Stimulated activated CD4-positive, alpha-beta T cell treated with anti-CD3 and anti-CD28 coated beads, TNF-alpha, amount 100 ng/mL, for 24 hours (primary cell): ENCODE measurements at regions not wholly inside any gene's neighbourhood (a gene's known extent, or its start where the extent isn't known, plus 50 kb on each side); places are given as distances from the start of the nearest gene placed in this dataset.

Experiments used
- DNase-seq, 3 experiments: peaks; one replicate each; pipeline ENCODE4 v3.0.0-alpha.2; 2020; ENCODE audit warnings: low read depth in 3 of 3

- DNase-seq, result no peak
Measured at GRCh38 chr20:19928328-19929011, 88.7 kb upstream of the NAA20 start.

GRCh38 chr20:19929012-19929360, 88.2 kb upstream of the NAA20 start:
- no peak for DNase-seq

- no peak for DNase-seq
Measured at GRCh38 chr20:19929481-19930145, 87.5 kb upstream of the NAA20 start.

DNA sequence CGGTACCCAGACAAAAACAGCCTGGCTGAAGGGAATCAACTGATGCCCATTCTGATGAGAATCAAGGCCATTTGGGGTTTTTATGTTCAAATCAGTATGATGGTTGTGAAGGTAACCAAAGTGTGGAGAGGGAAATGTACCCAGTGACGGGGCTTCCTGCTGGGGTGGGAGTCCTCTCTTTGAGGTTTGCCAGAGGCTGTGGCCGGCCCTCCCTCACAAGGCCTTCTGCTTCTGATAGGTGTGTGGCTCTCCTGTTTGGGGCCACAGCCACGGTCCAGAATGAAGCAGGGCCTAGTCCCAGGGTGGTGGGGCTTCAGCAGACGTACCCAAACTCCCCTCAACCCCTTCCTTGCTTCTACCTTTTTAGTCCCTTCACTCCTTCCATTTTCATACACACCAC, 86.7 kb upstream of the NAA20 start:
- no peak for DNase-seq

DNA sequence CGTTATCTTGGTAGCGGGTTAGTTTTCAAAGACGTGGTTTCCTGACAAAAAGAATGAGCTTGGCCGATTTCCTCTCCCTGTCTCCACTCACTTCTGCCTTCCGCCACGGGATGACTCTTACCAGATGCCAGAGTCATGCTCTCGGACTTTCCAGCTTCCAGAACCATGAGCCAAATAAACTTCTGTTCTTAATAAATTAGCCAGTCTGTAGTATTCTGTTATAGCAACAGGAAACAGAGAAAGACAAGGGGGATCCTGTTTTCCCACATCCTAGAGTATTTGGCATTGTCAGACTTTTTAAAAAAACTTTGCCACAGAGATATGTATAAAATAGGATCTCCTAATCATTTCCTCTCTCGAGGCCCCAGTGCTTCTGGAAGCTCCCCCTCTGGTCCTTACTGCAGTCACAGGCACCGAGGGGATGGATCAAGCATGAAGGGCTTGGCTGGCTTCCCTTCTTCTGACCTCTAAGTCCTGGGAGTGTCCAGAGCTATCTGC, 84.9 kb upstream of the NAA20 start:
- no peak for DNase-seq

DNA sequence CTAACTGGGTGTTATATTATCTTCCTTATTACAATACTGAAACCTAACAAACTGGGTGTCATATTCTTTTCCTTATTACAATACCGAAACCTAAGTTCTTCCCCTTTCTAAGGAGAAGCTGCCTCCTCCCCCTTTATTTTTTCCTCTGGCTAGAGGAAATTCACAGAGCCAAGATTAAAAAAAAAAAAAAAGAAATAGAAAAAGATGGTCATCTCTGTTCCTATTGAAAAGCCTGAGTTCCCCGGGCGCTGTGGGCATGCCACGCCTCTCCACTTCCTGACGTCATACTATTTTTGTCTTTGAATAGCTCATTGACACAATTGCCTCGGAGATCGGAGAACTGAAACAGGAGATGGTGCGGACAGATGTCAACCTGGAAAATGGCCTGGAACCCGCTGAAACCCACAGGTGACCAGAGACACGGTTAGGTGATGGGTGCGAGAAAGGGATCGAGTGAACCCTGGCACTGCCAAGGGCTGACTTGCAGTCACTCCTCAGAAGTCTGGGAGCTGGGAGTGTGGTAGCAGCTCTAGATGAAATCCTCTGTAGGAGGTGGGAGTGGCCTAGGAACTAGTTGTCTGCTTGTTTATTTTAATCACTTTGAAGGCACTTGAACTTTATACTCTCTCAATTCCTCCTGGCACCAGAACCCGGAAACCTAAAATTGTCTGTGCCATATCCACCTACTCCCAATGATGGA, 82.2 kb upstream of the NAA20 start:
- no peak for DNase-seq

DNA sequence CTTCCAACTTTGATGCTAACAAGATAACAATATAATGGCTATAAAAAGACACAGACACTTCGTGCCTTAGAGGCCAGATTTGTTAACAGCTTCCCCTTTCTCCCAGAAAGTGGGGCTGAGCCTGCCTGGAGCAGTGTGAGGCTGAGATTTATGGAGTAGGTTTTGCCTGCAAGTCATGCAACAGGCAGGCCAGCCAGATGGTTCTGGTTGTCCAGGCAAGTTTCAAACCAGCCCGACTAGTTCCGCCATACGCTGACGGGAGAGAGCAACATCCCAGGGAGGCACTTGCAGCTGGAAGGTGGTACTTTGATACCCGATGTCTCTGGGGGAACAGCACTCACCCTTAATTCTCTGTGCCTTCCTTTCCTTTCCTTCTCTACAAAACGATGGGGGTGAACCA, 81.3 kb upstream of the NAA20 start:
- no peak for DNase-seq

GRCh38 chr20:19936466-19937200, 80.5 kb upstream of the NAA20 start:
- DNase-seq, result no peak

GRCh38 chr20:19937218-19937617, 79.9 kb upstream of the NAA20 start:
- peak in 1 of 3 experiments; percentile 16 for DNase-seq

- DNase-seq, result no peak
Measured at GRCh38 chr20:19937651-19938420, 79.3 kb upstream of the NAA20 start.

DNA sequence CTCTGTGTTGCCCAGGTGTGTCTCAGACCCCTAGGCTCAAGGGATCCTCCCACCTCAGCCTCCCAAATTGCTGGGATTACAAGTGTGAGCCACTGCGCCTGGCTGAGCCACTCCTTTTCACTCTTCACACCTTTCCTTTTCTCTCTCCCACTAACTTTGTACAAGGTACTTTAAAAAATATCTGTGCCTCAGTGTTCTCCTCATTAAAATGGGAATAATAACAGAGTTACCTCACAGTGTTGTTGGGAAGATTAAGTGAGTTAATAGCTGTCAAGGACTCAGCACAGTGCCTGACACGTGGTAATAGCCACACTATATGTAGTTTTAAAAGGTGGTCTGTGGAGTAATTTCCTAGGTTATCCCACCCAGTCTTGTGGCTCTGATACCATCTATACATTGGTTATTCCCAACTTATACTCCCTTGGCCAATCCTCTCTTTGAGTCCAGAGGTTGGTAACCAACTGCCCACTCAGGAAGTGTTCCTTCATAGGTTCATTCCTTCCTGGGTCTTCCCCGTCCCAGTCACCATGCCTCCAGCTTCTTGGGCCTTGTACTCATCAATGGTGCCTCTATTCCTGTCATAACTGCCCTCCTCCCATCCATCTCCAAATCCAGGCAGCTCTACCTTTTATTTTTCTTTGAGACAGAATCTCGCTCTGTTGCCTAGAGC, 78.6 kb upstream of the NAA20 start:
- DNase-seq, result no peak

DNA sequence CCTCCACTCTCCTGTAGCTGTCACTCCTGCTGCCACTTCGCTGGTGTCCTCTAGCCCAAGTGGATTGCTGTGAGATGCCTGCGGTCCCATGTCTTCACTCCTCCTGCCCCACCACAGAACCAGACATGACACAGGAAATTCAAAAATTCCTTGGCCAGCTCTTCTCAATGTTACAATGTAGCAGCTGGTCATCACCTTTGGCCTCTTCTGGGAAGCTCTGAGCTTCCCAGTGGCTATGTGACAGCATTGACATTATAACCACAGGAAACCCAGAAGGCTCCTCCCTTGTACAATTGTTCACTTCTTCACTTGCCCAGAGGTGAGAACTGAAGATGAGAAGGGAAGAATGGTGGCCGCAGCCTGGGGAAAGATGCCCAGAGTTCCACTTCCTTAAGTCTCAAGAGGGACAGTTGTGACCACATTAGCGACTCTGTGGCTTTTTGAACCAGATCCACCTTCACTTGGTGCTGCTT, 76.1 kb upstream of the NAA20 start:
- DNase-seq, result no peak

GRCh38 chr20:19942611-19943010, 74.6 kb upstream of the NAA20 start:
- no peak for DNase-seq

DNA sequence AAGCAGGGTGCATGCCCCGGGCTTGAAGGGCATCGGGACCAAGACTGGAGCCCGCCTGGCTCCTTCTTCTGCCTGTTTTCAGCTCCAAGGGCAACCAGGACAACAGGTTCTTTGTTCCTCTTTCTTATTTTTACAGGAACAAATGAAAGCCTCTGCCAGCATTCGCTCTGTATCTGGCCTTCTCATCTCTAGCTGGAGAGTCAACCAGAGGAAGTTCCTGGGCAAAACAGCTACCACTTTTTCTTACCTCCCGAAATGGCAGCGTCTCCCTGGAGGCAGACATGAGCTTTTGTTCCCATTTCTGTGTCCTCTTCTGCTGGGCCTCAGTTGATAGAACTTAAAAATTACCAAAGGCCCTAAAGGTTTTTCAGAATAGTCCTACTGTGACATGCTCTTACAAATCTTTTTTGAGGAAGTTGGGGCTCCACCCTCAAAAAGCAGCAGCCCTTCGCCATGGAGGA, 74.1 kb upstream of the NAA20 start:
- no peak for DNase-seq

DNA sequence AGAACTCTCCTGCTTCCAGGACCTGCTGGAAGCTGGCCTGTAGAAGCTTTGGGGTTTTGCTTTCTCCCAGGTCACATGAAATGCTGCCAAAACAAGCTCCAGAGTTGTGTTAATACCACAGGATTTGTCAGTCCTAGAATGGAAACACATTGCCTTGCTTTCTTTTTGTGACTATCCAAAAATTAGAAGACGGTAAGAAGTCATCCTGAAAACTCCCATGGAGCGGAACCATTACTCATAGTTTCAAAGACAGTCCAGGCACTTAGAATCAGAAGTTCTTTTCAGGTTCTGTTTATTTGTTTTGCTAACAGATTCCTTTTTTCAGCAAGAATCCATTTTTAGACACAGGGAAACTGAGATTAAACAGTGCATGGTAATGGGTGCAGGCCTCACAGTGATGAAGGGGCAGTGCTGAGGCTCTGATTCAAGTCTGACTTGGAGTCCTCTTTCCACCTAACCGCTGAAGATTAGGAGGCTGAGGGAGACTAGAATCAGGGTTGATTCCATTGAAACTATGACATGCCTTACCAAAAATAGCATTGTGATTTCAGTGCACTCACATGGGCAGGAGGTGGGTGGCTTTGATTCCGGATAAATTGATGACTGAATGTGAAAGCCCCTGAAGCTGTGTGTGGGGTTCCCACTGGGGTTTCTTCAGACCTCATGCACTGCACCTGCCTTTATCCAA, 72.2 kb upstream of the NAA20 start:
- peak in 2 of 3 experiments; percentile 4 to 37 for DNase-seq

GRCh38 chr20:19945732-19946670, 71.2 kb upstream of the NAA20 start:
- no peak for DNase-seq

DNA sequence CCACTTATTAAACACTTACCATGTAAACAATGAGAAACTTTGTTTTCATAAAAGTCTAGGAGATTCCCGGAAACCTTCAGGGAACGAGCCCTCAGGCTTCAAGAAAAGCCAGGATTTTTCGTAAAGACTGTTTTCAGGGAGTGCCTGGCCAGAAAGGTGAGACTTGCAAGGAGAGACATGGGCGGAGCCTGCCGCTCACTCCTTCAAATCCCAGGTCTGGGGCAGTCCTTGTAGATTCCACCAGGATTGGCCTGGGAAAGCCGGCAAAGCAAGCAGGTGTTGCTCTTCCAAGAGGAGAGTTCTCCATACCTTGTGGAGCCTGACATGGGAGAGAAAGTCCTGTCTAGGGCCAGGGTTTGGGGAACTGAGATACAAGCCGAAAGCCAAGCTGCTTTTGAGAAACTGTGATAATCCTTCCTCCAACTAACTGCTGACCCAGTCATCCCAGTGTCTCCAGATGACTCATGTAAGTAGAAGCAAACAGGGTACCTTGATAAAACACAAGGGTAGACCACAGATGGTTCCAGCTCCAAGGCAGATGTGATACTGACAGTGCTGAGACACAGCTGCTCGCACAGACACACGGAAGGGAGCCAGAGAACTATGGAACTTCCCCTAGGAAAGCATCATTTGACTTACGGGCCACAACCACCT, 69.4 kb upstream of the NAA20 start:
- no peak for DNase-seq

DNA sequence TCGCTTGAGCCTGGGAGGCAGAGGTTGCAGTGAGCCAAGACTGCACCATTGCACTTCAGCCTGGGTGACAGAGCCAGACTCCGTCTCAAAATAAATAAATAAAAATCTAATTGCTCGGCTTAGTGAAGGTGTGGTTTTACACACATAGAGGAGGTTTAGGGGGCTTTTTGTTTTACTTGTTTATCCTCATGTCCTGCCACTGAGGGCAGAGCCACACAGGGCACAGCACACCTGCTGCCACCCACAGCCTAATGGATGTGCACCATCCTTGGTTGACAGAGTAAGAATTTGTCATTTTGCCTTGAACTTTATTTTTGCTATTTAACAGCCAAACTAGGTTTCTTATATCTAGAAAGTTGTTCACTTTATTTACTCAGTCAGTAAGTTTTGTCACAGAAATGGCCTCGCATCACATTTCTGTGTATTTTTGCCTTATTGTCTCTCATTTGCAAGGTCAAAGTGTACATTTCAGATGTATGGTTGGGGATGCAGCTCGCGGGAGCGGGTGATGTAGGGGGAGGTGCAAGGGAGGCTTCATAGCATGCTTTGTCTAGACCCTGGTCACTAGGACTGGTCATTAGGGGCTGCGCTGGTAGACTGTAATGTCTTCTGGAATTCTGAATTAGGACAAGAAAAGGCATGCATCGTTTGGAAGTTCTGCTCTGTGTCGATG, 67.8 kb upstream of the NAA20 start:
- DNase-seq, result no peak
